H9 (cell line): ENCODE measurements at regions not wholly inside any gene's neighbourhood (a gene's known extent, or its start where the extent isn't known, plus 50 kb on each side); places are given as distances from the start of the nearest gene placed in this dataset.

Source experiments
- DNase-seq: peaks from one replicate; pipeline ENCODE4 v3.0.0-alpha.2; 2017
- H2AFZ ChIP-seq: one replicate; pipeline ENCODE4 v1.6.1; 2013; ENCODE audit warnings: mild to moderate bottlenecking, low read length, control low read depth, moderate library complexity
- H2AK5ac ChIP-seq: 2 replicates; pipeline ENCODE4 v1.6.1; 2013; ENCODE audit warnings: low read length, control low read depth, mixed read lengths; ENCODE audit not compliant: insufficient read length
- H2BK120ac ChIP-seq: one replicate; pipeline ENCODE4 v1.6.1; 2013; ENCODE audit warnings: low read depth, mild to moderate bottlenecking, low read length, control low read depth, inconsistent platforms; ENCODE audit not compliant: poor library complexity, severe bottlenecking
- H2BK12ac ChIP-seq: 2 replicates; pipeline ENCODE4 v1.6.1; 2013; ENCODE audit warnings: low read length, control low read depth, mixed read lengths, low read depth; ENCODE audit not compliant: insufficient read length
- H2BK15ac ChIP-seq: 2 replicates; pipeline ENCODE4 v1.6.1; 2013; ENCODE audit warnings: low read depth, low read length, control low read depth
- H2BK20ac ChIP-seq: one replicate; pipeline ENCODE4 v1.6.1; 2013; ENCODE audit warnings: low read depth, mild to moderate bottlenecking, low read length, control low read depth, inconsistent platforms; ENCODE audit not compliant: poor library complexity, severe bottlenecking
- H2BK5ac ChIP-seq: 2 replicates; pipeline ENCODE4 v1.6.1; 2013; ENCODE audit warnings: low read length, control low read depth, mixed read lengths; ENCODE audit not compliant: insufficient read length
- H3K14ac ChIP-seq: 2 replicates; pipeline ENCODE4 v1.6.1; 2013; ENCODE audit warnings: low read length, control low read depth; ENCODE audit not compliant: insufficient read depth
- H3K18ac ChIP-seq: 2 replicates; pipeline ENCODE4 v1.6.1; 2013; ENCODE audit warnings: low read depth, mild to moderate bottlenecking, mixed read lengths, low read length, control low read depth; ENCODE audit not compliant: insufficient read length
- H3K23ac ChIP-seq: 2 replicates; pipeline ENCODE4 v1.6.1; 2013; ENCODE audit warnings: low read length, control low read depth, mixed read lengths, low read depth; ENCODE audit not compliant: insufficient read length
- H3K23me2 ChIP-seq: 2 replicates; pipeline ENCODE4 v1.6.1; 2013; ENCODE audit warnings: low read depth, mild to moderate bottlenecking, mixed read lengths, low read length, control low read depth; ENCODE audit not compliant: insufficient read length, poor library complexity, severe bottlenecking
- H3K27ac ChIP-seq: 2 replicates; pipeline ENCODE4 v1.5.1; 2013; ENCODE audit warnings: low read length, control low read depth, mixed read lengths, low read depth; ENCODE audit not compliant: insufficient read length
- H3K27me3 ChIP-seq: 2 replicates; pipeline ENCODE4 v1.6.1; 2013; ENCODE audit warnings: low read length, control low read depth, inconsistent platforms; ENCODE audit not compliant: insufficient read depth
- H3K4ac ChIP-seq: 2 replicates; pipeline ENCODE4 v1.6.1; 2013; ENCODE audit warnings: low read depth, mild to moderate bottlenecking, control low read depth, inconsistent platforms, low read length, moderate library complexity
- H3K4me1 ChIP-seq: 2 replicates; pipeline ENCODE4 v1.6.1; 2013; ENCODE audit warnings: low read length, control low read depth, inconsistent platforms; ENCODE audit not compliant: insufficient read depth
- H3K4me2 ChIP-seq: 2 replicates; pipeline ENCODE4 v1.6.1; 2013; ENCODE audit warnings: low read length, control low read depth, mixed read lengths; ENCODE audit not compliant: insufficient read length, insufficient read depth
- H3K56ac ChIP-seq: 2 replicates; pipeline ENCODE4 v1.6.1; 2013; ENCODE audit warnings: low read depth, mild to moderate bottlenecking, mixed read lengths, low read length, control low read depth; ENCODE audit not compliant: insufficient read length
- H3K79me1 ChIP-seq: 2 replicates; pipeline ENCODE4 v1.6.1; 2013; ENCODE audit warnings: low read depth, mild to moderate bottlenecking, moderate library complexity, low read length, control low read depth, inconsistent platforms; ENCODE audit not compliant: insufficient read depth, poor library complexity, severe bottlenecking
- H3K79me2 ChIP-seq: 2 replicates; pipeline ENCODE4 v1.6.1; 2013; ENCODE audit warnings: low read length, control low read depth, inconsistent platforms; ENCODE audit not compliant: insufficient read depth
- H3K9ac ChIP-seq: 2 replicates; pipeline ENCODE4 v1.6.1; 2013; ENCODE audit warnings: low read length, control low read depth, mixed read lengths; ENCODE audit not compliant: insufficient read length; ENCODE audit errors: extremely low read depth
- H3K9me3 ChIP-seq: one replicate; pipeline ENCODE4 v1.6.1; 2013; ENCODE audit warnings: low read depth, low read length, inconsistent platforms; ENCODE audit not compliant: control insufficient read depth
- H3T11ph ChIP-seq: one replicate; pipeline ENCODE4 v1.6.1; 2013; ENCODE audit warnings: mild to moderate bottlenecking, low read length, control low read depth, inconsistent platforms
- H4K20me1 ChIP-seq: one replicate; pipeline ENCODE4 v1.6.1; 2013; ENCODE audit not compliant: control insufficient read depth, insufficient read length, insufficient read depth
- H4K5ac ChIP-seq: 2 replicates; pipeline ENCODE4 v1.6.1; 2013; ENCODE audit warnings: low read depth, mild to moderate bottlenecking, mixed read lengths, low read length, control low read depth; ENCODE audit not compliant: insufficient read length
- H4K8ac ChIP-seq: replicated peaks from 2 replicates; pipeline ENCODE4 v1.6.1; 2013; ENCODE audit warnings: low read length, control low read depth, mixed read lengths, low read depth; ENCODE audit not compliant: insufficient read length
- H4K91ac ChIP-seq: 2 replicates; pipeline ENCODE4 v1.6.1; 2013; ENCODE audit warnings: low read depth, mild to moderate bottlenecking, moderate library complexity, mixed read lengths, low read length, control low read depth; ENCODE audit not compliant: insufficient read length
- H3K27ac Mint-ChIP-seq, 3 experiments: 2 replicates in 2 of 3; 3 replicates in 1 of 3; pipeline ENCODE4 v1.8.0; 2020 to 2021; ENCODE audit warnings: mixed read lengths in 3 of 3, mild to moderate bottlenecking in 1 of 3, moderate library complexity in 1 of 3
- H3K27me3 Mint-ChIP-seq: 2 replicates; pipeline ENCODE4 v1.8.0; 2021; ENCODE audit warnings: low read depth, mild to moderate bottlenecking, moderate library complexity, mixed read lengths
- H3K36me3 Mint-ChIP-seq, 3 experiments: 2 replicates in 2 of 3; 3 replicates in 1 of 3; pipeline ENCODE4 v1.8.0; 2020 to 2021; ENCODE audit warnings: low read depth in 3 of 3, mixed read lengths in 3 of 3; ENCODE audit not compliant: insufficient read depth in 1 of 3
- H3K4me1 Mint-ChIP-seq, 2 experiments: 2 replicates each; pipeline ENCODE4 v1.8.0; 2020; ENCODE audit warnings: mixed read lengths in 2 of 2
- H3K4me3 Mint-ChIP-seq, 2 experiments: 2 replicates in 1 of 2; 3 replicates in 1 of 2; pipeline ENCODE4 v1.8.0; 2020 to 2021; ENCODE audit warnings: mild to moderate bottlenecking in 2 of 2, mixed read lengths in 2 of 2, moderate library complexity in 1 of 2
- H3K9me3 Mint-ChIP-seq, 2 experiments: 2 replicates in 1 of 2; 3 replicates in 1 of 2; pipeline ENCODE4 v1.8.0; 2020; ENCODE audit warnings: mild to moderate bottlenecking in 2 of 2, mixed read lengths in 2 of 2, moderate library complexity in 1 of 2
- CTCF ChIP-seq: fragments of 200-600 bp; sonication (generic); conservative IDR thresholded peaks from 3 replicates; pipeline ENCODE4 v1.8.0; 2021; ENCODE audit warnings: antibody characterized with exemption, mild to moderate bottlenecking
- WGBS: extraction: QIAGEN DNeasy Blood & Tissue Kit; methylation state at CpG from one replicate; pipeline ENCODE4 v1.1.7; 2013; ENCODE audit warnings: missing lambda C conversion rate, low lambda C conversion rate, mixed read lengths; ENCODE audit not compliant: insufficient read length; ENCODE audit errors: extremely low coverage; 5-methylcytosine and 5-hydroxymethylcytosine counted together

- Histone ChIP-seq H3K56ac (no peak overlapping the region), H3K79me1 (no peaks in the 10 kb centered on the region), H3K18ac (no peak overlapping the region), H4K20me1 (no peaks in the 10 kb centered on the region), H2BK15ac (no peak overlapping the region), H3T11ph (no peak overlapping the region), H3K9ac (no peak overlapping the region), H3K4me2 (no peak overlapping the region), H2AK5ac (no peak overlapping the region), H3K23ac (no peak overlapping the region), H3K27me3 (no peaks in the 10 kb centered on the region), H3K79me2 (no peaks in the 10 kb centered on the region), H3K4me1 (no peaks in the 10 kb centered on the region), H4K8ac (no peak overlapping the region), H3K23me2 (no peaks in the 10 kb centered on the region), H3K4ac (no peak overlapping the region), H2AFZ (no peak overlapping the region), H3K14ac (no peak overlapping the region), H4K91ac (no peak overlapping the region), H2BK5ac (no peak overlapping the region), H3K9me3 (no peaks in the 10 kb centered on the region), H2BK12ac (no peak overlapping the region), H2BK120ac (no peak overlapping the region), H2BK20ac (no peak overlapping the region), H3K27ac (no peak overlapping the region), H4K5ac (no peak overlapping the region)
- WGBS, result no CpG with 5 or more reads among the region's 2 CpGs
- no peaks in the 10 kb centered on the region for H3K9me3 Mint-ChIP-seq
- no peaks in the 10 kb centered on the region for H3K4me1 Mint-ChIP-seq
- no peaks in the 10 kb centered on the region for H3K36me3 Mint-ChIP-seq
- H3K27me3 Mint-ChIP-seq, result no peaks in the 10 kb centered on the region
- no peak overlapping the region for H3K4me3 Mint-ChIP-seq
- no peak for TF ChIP-seq CTCF
- no peak for DNase-seq
- no peak overlapping the region for H3K27ac Mint-ChIP-seq
Observed at GRCh38 chr17:37816950-37817349, 72.1 kb upstream of the HNF1B start.
